Small intestine (tissue), 7 donors: ENCODE measurements at regions not wholly inside any gene's neighbourhood (a gene's known extent, or its start where the extent isn't known, plus 50 kb on each side); places are given as distances from the start of the nearest gene placed in this dataset.

ENCODE experiments used
- DNase-seq, 2 donors: peaks; one replicate each; pipeline versions ENCODE4 v3.0.0 to v3.0.0-alpha.2; 2013
- FAIRE-seq: peaks from 2 replicates; lab custom pipeline; 2012; peaks lifted over from hg19 to GRCh38; lab: Jason Lieb, UNC
- H3K27ac ChIP-seq, 3 donors: one replicate each; pipeline ENCODE4 v1.5.1; 2013; ENCODE audit warnings: low read length in 2 of 3, mild to moderate bottlenecking in 2 of 3, control low read depth in 1 of 3, inconsistent platforms in 1 of 3, low read depth in 1 of 3, moderate library complexity in 1 of 3
- H3K27me3 ChIP-seq, 3 donors: one replicate each; pipeline ENCODE4 v1.6.1; 2013; ENCODE audit warnings: low read length in 3 of 3, inconsistent platforms in 1 of 3; ENCODE audit not compliant: control insufficient read depth in 3 of 3, insufficient read depth in 3 of 3
- H3K36me3 ChIP-seq, 3 donors: one replicate each; pipeline ENCODE4 v1.6.1; 2013; ENCODE audit warnings: low read length in 3 of 3, inconsistent platforms in 1 of 3, low read depth in 1 of 3, mild to moderate bottlenecking in 1 of 3, moderate library complexity in 1 of 3; ENCODE audit not compliant: control insufficient read depth in 3 of 3, insufficient read depth in 2 of 3
- H3K4me1 ChIP-seq, 3 donors: one replicate each; pipeline ENCODE4 v1.6.1; 2013; ENCODE audit warnings: low read length in 2 of 3, inconsistent platforms in 1 of 3, low read depth in 1 of 3, mild to moderate bottlenecking in 1 of 3, moderate library complexity in 1 of 3; ENCODE audit not compliant: control insufficient read depth in 3 of 3, insufficient read depth in 2 of 3
- H3K4me3 ChIP-seq, 3 donors: one replicate each; pipeline ENCODE4 v1.5.1; 2013; ENCODE audit warnings: low read length in 3 of 3, control low read depth in 1 of 3, inconsistent platforms in 1 of 3, low read depth in 1 of 3, mild to moderate bottlenecking in 1 of 3, moderate library complexity in 1 of 3
- H3K9me3 ChIP-seq, 2 donors: one replicate each; pipeline ENCODE4 v1.6.1; 2013; ENCODE audit warnings: low read depth in 1 of 2, low read length in 1 of 2; ENCODE audit not compliant: control insufficient read depth in 2 of 2, insufficient read depth in 1 of 2
- WGBS, 3 donors: extraction: QIAGEN DNeasy Blood & Tissue Kit; methylation state at CpG; one replicate each; pipeline ENCODE4 v1.1.7; 2013; 5-methylcytosine and 5-hydroxymethylcytosine counted together
- donor health status: healthy with polysubstance abuse.
- donor health status: control.
- donor health status: control.
- donor health status: Bipolar disorder and iron deficiency.
- donor health status: healthy.

- no peaks in the 10 kb centered on the region for H3K4me1 ChIP-seq
- H3K4me3 ChIP-seq, result no peak overlapping the region
- DNase-seq (no peak), FAIRE-seq (no peak)
- no peaks in the 10 kb centered on the region for H3K9me3 ChIP-seq
- H3K27me3 ChIP-seq, result no peaks in the 10 kb centered on the region
- 55 to 79% (median 76%) methylated on average over 4 of the region's 4 CpGs for WGBS, 3 donors
- no peak overlapping the region for H3K27ac ChIP-seq
- H3K36me3 ChIP-seq, result no peaks in the 10 kb centered on the region
Measured at GRCh38 chr12:69112616-69113015, 126.8 kb upstream of the CPSF6 start.

- Histone ChIP-seq H3K27me3 (no peaks in the 10 kb centered on the region), H3K9me3 (no peaks in the 10 kb centered on the region), H3K36me3 (no peaks in the 10 kb centered on the region), H3K27ac (no peak overlapping the region), H3K4me1 (no peaks in the 10 kb centered on the region), H3K4me3 (no peak overlapping the region)
- 63 to 95% (median 80%) methylated on average over 2 to 3 of the region's 3 CpGs for WGBS, 3 donors
- FAIRE-seq (no peak), DNase-seq (no peak)
Measured at GRCh38 chr12:69115099-69115498, 124.3 kb upstream of the CPSF6 start.

- FAIRE-seq, result no peak
- H3K36me3 ChIP-seq, result no peaks in the 10 kb centered on the region
- no peak for DNase-seq
- H3K9me3 ChIP-seq, result no peaks in the 10 kb centered on the region
- H3K4me3 ChIP-seq, result no peak overlapping the region
- H3K27ac ChIP-seq, result no peak overlapping the region
- H3K27me3 ChIP-seq, result no peaks in the 10 kb centered on the region
- WGBS, 3 donors, result 92 to 94% (median 92%) methylated on average over 6 to 9 of the region's 9 CpGs
- H3K4me1 ChIP-seq, result no peaks in the 10 kb centered on the region
Measured at GRCh38 chr12:69115951-69116350, 123.4 kb upstream of the CPSF6 start.

- DNase-seq (no peak), FAIRE-seq (no peak)
- no peaks in the 10 kb centered on the region for H3K9me3 ChIP-seq
- WGBS, 3 donors, result 66 to 78% (median 66%) methylated on average over 5 of the region's 5 CpGs
- H3K4me3 ChIP-seq, result no peak overlapping the region
- no peaks in the 10 kb centered on the region for H3K36me3 ChIP-seq
- no peaks in the 10 kb centered on the region for H3K27me3 ChIP-seq
- H3K4me1 ChIP-seq, result no peaks in the 10 kb centered on the region
- no peak overlapping the region for H3K27ac ChIP-seq
Measured at GRCh38 chr12:69117566-69118266, 121.7 kb upstream of the CPSF6 start.

GRCh38 chr12:69118516-69118915 lies 120.9 kb upstream of the CPSF6 start:
- no peak overlapping the region for H3K27ac ChIP-seq
- FAIRE-seq, result no peak
- no peaks in the 10 kb centered on the region for H3K27me3 ChIP-seq
- peaks cover 0 to under 1% (median 0%) of the 10 kb centered on the region in 3 donors for H3K4me1 ChIP-seq
- 72 to 79% (median 75%) methylated on average over 2 of the region's 2 CpGs for WGBS, 3 donors
- H3K9me3 ChIP-seq, result no peaks in the 10 kb centered on the region
- no peak overlapping the region for H3K4me3 ChIP-seq
- H3K36me3 ChIP-seq, result no peaks in the 10 kb centered on the region
- DNase-seq, result no peak

GRCh38 chr12:69119770-69120169 lies 119.6 kb upstream of the CPSF6 start:
- H3K27ac ChIP-seq, result no peak overlapping the region
- 82 to 93% (median 89%) methylated on average over 6 of the region's 6 CpGs for WGBS, 3 donors
- DNase-seq (no peak), FAIRE-seq (no peak)
- peaks cover 0 to 10% (median 0%) of the 10 kb centered on the region in 3 donors for H3K4me1 ChIP-seq
- no peak overlapping the region for H3K4me3 ChIP-seq
- H3K36me3 ChIP-seq, result no peaks in the 10 kb centered on the region
- H3K27me3 ChIP-seq, result no peaks in the 10 kb centered on the region
- H3K9me3 ChIP-seq, result no peaks in the 10 kb centered on the region

GRCh38 chr12:69120354-69120753 lies 119.0 kb upstream of the CPSF6 start:
- DNase-seq (no peak), FAIRE-seq (no peak)
- Histone ChIP-seq H3K36me3 (no peaks in the 10 kb centered on the region), H3K27ac (no peak overlapping the region), H3K4me3 (no peak overlapping the region), H3K4me1 (peaks cover 0 to 14% (median 0%) of the 10 kb centered on the region in 3 donors), H3K27me3 (no peaks in the 10 kb centered on the region), H3K9me3 (no peaks in the 10 kb centered on the region)
- 53 to 67% (median 62%) methylated on average over 5 of the region's 5 CpGs for WGBS, 3 donors

GRCh38 chr12:69123311-69123710 lies 116.1 kb upstream of the CPSF6 start:
- H3K9me3 ChIP-seq, result no peaks in the 10 kb centered on the region
- DNase-seq (no peak), FAIRE-seq (no peak)
- H3K4me3 ChIP-seq, result no peak overlapping the region
- no peaks in the 10 kb centered on the region for H3K27me3 ChIP-seq
- 87 to 93% (median 92%) methylated on average over 3 of the region's 3 CpGs for WGBS, 3 donors
- no peak overlapping the region for H3K27ac ChIP-seq
- H3K4me1 ChIP-seq, result peaks cover 0 to 18% (median 0%) of the 10 kb centered on the region in 3 donors
- H3K36me3 ChIP-seq, result no peaks in the 10 kb centered on the region
